GM21825 (cell line): ENCODE measurements at regions not wholly inside any gene's neighbourhood (a gene's known extent, or its start where the extent isn't known, plus 50 kb on each side); places are given as distances from the start of the nearest gene placed in this dataset.
"Not testable (repeated sequence)": the region's sequence is repeated elsewhere in the genome, so short reads cannot be mapped to it uniquely, and the experiment has no call there.

ENCODE experiments used
- ATAC-seq: cut with Tn5 transposase; IDR thresholded peaks from one replicate; pipeline ENCODE4 v1.9.1; 2021; ENCODE audit warnings: mild to moderate bottlenecking, moderate library complexity; ENCODE audit not compliant: unreplicated experiment

DNA sequence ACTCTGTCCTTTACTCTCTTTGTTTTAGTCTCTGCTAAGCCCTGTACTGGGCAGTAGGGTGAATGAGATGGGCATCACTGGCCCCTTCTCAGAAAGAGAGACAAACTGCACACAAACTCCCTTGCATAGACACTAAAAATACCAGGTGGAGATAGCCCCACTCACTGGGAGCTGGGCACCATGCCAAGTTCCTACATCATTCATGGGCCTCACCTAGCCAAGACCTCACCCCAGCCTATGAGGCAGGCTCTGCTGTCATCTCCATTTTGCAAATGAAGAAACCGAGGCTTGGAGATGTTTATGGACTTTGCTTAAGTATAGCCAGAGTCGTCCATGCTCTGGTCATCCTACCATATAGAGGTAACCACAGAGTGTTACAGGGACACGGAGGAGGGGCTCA, 499.8 kb upstream of the CDH11 start:
- no peak for ATAC-seq

DNA sequence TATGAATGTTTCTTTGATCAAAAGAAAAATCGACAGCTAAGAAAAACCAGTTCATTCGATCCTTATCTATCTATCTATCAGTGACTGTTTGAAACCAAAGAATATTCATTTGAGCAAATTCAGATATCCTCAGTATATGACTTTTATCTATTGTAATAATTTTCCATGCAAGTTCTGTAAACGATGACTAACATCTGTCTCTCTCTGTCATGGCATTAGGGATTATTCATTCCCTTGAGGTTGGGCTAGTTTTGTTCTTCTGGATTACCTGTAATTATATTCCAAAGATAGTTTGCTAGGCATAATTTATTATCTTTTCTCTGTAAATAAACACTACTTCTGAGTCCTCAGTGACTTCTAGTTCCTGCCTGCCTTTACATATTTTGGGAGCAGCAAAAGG, 497.7 kb upstream of the CDH11 start:
- ATAC-seq = no peak

DNA sequence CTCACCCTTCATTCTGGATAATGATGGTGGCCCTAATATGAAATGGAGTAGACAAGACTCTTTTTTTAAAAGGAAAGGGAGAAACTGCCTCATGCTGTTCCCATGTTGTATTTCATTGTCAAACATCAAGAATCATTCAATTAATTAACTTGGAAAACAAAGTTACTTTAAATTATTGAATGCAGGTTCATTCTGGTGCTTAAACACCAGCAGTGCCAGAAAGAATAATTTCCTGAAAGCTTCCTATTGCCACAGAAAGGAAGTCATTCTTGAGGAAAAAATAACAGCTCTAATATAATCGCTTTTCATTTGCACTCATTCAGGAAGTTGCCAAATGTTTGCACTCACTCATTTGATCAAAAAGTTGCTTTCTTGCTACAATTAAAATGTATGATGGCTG, 497.1 kb upstream of the CDH11 start:
- no peak for ATAC-seq

DNA sequence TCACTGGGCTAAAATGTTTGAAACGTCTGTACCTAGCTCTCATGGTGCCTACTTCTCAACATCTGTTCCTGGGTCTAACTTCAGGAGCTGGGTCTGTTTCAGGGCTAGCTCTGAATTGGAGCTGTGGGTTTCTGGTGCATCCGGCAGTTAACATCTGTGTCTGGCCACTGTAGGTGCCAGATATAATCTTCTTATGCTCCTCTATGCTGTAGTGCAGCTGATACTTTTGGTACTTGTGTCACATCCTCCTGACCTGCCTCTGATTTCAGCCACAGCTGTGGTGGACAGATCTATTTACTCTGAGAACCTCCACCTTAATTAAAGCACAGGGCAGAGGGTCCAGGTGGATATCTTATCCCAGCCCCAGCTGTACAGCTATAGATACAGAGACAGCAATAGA, 496.5 kb upstream of the CDH11 start:
- ATAC-seq = no peak

DNA sequence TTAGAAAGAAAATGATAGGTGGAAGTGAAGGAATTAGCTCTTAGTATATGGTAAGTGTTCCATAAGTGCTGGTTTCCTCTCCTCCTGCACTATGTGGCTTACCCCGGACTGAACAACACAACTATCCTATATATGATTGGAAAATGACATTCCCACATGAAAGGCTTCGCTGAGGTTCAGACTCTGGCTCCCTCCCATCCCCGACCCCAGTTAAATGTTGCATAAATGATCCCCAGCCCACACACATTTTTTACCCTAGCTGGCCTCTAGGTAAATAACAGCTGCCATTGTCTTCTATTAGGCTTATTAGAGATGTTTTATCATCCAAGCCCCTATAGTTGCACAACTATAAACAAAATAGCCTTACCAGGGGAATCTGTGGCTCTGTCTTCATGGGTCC, 495.6 kb upstream of the CDH11 start:
- no peak for ATAC-seq

DNA sequence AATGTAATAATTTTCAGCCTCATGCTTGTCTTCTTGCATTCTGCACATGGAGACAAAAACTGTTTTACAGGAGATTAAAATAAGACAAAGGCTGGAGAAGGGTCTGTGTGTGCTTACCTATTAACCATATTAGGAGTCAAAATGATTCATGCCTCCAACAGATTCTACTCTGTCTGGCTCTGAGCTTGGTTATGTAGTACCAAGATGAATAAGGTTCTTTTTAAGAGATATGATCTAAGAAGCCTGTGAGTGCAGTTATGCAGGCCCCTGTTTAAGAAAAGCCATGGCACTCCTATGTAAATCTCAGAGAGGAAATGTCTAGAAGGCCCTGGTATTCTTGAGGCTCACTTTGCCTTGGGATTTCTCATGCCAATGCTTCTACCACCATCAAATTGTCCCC, 486.6 kb upstream of the CDH11 start:
- no peak for ATAC-seq

DNA sequence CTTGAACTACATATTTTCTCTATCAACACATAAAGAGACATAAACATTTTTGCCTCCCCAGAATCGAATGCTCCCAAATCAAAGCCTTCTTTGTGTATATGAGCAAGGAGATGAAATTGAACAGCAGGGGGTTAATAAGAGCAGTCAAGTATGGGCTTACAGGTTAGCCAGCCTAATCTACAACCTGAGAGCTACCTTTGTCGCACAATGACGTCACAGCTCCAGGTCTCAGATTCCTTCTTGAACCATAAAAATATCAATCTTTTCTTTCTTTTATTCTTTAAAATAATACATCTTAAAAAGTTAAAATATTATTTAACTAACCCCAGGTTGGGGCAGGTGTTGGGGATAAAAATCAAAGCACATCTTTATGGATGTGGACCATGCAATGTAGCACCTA, 482.9 kb upstream of the CDH11 start:
- no peak for ATAC-seq

DNA sequence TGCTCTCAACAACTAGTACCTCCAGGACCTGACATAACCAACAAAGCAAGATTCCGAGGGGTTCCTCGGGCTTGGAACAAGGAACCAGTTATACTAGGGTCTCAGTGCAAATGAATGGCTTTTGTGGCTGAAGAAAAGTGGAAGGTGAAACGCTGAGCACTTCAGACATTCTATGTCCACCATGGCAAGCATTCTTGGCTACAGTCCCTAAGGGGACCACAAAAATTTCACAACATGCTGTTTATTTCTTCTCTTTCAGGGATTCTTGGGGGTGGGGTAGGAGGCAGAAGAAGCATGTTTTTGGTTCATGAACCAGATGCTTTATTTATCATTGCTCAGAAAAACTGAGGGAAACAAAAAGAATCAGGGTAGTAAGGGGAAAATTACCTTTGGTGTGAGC, 479.9 kb upstream of the CDH11 start:
- no peak for ATAC-seq

DNA sequence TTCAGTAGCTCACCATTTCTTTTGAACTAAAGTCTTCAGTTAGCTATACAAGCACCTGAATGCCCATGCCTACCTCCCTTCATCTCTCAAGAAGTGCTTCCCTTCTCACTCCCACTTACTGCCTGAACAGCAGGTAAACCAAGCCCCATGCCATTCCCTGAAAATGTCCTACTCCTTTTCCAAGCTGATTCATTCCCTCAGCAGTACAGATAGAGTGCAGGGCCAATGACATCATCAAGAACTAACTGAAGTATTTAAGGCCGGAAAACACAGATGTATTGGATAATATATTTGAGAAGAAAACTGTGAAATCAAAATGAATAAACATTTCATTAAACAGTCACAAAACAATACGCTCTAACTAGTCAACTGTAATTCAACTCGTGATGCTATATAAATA, 478.8 kb upstream of the CDH11 start:
- ATAC-seq = no peak

DNA sequence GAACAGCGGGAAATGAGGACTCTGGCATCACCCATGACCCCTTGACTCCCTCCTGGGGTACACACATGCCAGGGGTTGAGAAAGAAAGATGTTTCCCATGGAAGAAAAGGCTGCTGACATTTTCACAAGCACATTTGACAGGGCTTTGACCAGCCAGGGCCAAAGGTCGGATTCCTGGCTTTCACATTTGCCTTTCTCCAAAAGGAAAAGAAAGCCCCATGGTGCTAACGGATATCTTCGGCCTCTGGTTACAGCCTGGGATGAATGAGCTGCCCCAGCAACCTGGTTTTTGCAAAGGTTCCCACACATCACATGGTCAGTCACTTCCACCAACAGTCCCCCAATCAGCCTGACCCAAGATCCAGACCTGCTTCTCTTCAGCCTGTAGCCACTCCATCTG, 478.2 kb upstream of the CDH11 start:
- no peak for ATAC-seq

DNA sequence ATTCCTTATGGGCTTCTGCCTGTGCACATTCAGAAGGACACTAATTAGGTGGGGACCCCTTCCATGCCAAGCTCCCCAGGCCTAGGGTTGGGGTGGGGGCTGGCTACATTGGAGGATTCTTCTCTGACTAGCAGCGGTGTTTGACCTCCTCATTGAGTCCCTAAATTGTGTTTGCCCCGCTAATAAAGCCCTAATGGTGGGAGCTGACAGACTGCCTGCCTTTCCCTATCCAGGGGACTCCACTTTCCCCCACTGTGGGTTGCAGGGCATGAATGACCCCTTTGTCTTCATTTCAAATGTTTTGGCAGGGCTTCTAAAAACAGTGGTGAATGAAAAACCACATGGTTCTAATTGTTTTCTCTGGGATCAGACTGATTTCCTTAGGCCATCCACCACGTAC, 476.8 kb upstream of the CDH11 start:
- ATAC-seq = no peak

DNA sequence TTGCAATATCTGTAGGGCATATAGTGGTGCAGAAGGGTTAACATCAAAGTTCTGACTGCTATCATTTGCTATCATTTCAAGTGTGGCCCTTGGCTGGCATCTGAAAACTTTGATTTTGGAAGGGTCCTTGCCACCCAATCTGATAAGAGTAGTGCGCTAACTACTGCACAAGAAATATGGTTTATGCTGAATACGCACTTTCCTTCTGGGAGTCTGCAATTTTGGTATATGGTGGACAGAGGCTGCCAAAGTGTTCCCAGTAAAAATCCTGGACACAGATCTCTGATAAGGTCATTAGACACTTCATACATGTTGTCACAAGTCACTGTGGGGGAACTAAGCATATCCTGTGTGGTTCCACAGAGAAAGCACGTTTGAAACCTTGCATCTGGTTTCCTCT, 461.6 kb upstream of the CDH11 start:
- no peak for ATAC-seq

DNA sequence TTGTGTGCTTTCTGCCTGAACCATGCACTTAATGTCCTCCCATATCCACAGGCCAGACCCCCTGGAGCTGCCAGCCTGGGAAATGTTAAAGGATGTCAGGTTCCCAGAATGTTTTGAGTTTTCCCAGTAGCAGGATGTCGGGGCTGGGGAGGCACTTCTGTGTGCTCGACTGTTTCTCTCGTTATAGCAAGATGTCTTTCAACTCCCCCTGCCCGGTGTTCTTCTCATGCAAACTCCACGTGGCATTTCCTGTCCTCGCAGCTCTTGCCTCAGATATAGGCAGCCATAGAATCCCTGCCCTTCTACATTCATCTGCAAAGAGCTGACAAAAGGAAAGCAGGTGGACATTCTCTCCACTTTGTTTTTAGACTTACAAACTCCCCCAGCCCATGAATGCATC, 457.2 kb upstream of the CDH11 start:
- ATAC-seq = no peak

DNA sequence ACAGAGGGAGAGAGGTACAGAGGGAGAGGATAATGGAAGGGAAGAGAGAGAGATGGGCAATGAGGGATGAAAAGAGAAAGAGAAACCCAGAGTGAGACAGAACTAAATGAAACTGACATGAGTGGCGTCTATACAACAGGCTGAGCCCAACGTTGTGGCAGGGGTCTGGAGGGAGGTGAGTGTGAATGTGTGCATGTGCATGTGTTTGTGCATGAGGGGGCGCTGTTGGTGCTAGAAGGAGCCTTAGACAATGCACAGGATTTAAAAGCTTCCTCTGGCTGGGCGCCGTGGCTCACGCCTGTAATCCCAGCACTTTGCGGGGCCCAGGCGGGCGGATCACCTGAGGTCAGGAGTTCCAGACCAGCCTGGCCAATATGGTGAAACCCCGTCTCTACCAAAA, 454.8 kb upstream of the CDH11 start:
- ATAC-seq = no peak

DNA sequence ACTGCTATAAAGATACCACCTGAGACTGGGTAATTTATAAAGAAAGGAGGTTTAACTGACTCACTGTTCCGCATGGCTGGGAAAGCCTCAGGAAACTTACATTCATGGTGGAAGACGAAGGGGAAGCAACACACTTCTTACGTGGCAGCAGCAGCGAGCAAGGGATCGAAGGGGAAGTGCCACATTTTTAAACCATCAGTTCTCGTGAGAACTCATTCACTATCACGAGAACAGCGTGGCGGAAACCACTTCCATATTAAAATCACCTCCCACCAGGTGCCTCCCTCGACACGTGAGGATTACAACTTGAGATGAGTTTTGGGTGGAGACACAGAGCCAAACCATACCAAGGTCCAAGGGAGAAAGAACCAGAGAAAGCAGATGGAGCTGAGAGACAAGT, 454.3 kb upstream of the CDH11 start:
- ATAC-seq = no peak

DNA sequence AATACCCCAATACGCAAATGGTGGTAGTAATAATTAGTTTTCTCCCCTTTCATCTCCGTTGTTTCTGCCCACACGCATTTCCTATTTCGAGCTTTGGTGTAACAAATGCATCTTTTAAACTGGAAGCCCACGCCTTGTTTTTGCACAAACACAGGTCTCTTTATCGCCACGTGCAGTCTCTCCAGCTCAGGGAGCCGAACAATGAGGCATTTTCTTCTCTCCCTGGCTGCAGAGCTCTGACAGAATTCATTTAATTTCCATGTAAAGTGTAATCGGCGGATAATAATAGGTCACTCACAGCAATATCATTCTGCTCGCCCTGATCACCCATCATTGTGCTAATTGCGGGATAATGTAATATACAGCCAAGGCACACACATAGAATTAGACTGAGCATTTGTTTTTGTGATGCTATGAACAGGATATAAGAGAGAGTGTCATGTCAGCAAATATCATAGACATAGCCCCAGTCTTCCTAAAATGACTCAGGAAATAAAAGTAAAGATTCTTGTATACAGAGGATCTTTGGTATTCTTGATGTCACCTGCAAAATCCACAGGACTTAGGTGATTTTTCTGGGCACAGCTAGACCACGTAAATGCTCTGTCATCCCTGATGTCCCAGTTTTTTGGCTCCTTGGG, 452.6 kb upstream of the CDH11 start:
- ATAC-seq = no peak

DNA sequence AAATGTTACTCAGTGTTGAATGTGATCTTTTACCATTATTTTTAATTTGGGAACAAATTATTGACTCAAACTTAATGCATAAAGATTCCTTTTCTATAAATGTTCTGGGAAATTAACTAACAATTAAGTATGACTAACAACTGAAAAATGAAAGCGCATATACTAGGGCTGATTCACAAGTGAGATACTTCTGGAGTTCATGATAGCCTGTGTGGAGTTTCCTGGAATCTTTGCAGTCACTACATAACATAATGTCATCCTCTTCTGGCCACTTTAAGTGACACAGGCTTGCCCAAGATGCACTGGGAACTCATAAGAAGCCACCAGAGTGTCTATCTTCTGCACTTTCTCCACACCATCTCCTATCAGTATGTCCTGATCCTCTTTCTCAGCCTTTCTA, 450.3 kb upstream of the CDH11 start:
- no peak for ATAC-seq

DNA sequence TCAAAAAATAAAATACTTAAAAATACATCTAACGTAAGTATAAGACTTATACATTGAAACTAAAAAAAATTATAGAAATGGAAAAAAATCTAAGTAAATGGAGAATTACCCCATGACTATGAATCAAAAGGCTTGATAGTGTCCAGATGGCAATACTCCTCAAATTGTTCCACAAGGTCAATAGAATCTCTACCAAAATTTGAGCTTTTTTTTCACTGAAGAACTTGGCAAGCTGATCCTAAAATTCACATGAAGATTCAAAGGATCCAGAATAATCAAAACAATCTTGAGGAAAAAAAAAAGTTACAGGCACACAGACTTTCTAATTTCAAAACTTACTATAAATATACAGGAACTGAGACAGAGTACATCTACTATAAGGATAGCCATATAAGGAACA, 448.4 kb upstream of the CDH11 start:
- ATAC-seq = no peak

DNA sequence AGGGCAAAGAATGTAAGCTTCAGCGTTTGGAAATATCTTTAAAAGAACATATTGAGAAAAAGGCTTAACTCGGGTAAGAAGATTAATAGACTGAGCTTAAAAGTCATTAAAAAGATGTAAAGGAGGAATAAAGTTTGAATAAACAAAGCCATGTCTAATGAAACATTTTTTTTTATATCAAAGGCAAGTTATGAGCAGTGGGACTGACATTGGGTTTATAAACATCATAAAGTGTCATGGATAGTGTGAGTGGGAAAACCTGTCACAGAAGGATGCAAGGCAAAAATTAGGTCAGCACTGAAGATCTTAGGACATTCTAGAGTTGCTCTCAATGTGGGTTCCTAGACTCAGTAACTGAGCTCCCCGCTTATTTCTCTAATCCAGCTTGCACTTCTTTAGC, 438.0 kb upstream of the CDH11 start:
- ATAC-seq = no peak

DNA sequence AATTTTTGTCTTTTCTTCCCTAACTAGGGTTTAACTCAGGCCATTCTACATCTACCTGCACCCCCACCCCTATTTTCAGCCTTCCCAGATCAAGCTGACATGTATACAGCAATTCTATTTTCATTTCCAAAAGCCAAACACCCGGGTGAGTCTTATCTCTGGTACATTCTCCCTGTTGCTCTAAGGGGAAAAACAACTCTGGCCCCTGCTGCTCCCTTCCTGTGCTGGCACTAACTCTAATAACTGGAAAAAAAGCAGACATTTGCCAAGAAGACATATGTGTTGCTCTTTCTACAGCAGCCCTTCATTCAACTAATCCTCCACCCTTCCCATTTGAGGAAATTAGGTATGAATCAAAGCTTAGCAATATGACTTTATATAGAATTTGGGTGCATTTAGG, 427.8 kb upstream of the CDH11 start:
- ATAC-seq = not testable (repeated sequence)

DNA sequence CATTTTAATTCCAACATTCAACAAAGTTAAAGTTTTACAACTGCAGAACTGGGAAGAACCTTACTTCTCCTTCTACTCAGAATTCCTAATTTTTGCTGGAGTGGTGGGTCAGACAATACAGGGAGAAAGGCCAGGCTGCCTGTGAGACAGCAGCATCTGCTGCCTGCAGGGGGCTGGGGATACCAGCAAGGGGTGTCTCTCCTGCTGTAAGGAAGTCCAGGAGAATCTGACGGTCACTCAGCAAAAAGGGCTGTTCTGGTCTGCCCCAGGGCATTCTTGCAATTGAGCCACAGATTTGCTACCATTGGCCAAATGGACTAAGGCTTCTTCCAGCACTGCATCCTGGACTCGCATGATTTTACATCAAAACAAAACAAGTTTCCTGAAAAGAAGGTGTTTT, 426.6 kb upstream of the CDH11 start:
- ATAC-seq = no peak

DNA sequence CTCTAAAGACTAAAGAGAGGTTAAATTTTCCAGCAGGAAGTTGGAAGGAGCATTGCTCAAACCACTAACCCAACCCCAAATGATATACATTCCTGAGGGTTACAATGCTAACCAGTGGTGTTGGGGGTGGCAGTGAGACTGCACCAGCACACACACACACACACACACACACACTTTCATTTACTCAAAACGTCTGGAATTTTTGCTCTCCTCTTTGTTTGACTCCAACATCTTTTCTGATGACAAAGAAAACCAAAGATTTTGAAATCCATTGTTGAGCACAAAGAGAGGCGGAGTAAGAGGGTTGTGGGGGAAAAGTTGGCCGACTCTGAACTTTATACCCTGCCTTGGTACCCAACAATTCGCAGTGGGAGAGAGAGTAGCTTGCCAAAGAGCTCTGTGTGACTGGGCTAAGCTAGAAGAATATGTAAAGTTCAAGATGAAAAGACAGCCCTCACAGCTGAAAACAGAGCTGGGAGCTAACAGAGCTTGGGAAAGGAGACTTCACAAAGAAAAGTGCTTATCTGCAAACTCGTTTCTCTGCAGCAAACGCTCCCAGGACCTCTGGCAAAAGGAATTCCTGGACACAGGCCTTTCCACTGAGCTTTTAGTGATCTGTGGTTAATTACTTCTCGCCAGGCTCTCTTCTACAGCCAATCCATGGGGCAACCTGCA, 426.0 kb upstream of the CDH11 start:
- ATAC-seq = no peak

DNA sequence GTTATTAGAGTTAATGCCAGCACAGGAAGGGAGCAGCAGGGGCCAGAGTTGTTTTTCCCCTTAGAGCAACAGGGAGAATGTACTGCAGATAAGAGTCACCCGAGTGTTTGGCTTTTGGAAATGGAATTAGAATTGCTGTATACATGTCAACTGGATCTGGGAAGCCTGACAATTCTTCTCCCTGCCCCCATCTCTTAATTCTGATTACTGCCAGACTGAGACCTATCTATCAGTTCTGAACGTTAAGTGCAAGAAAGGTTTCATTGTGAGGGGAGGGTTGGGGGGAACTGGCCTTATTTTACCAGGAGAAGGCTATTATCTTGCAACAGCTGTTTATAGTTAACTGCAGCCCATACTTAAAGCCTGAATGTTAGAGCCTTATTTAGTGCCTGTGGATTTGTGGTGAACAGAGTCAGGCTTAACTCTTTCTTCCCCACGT, 424.5 kb upstream of the CDH11 start:
- ATAC-seq = no peak
